ENCODE measurements at regions not wholly inside any gene's neighbourhood (a gene's known extent, or its start where the extent isn't known, plus 50 kb on each side); places are given as distances from the start of the nearest gene placed in this dataset.

- H3K27ac Mint-ChIP-seq = no peak overlapping the region
- no peak overlapping the region for H3K4me3 Mint-ChIP-seq (ENCODE audit: low read depth)
- H3K9me3 Mint-ChIP-seq (ENCODE audit: low read depth) = no peaks in the 10 kb centered on the region
- peaks cover 9% of the 10 kb centered on the region for H3K4me1 Mint-ChIP-seq (ENCODE audit: low read depth)
- no peaks in the 10 kb centered on the region for H3K36me3 Mint-ChIP-seq (ENCODE audit: insufficient read depth)
- TF ChIP-seq CTCF (IDR thresholded peaks at IDR 0.05; ENCODE audit: unreplicated experiment) = no peak
- no peak for DNase-seq (ENCODE audit: low spot score, unreplicated experiment)
- H3K27me3 Mint-ChIP-seq = peaks cover 28% of the 10 kb centered on the region
Measured at GRCh38 chr10:88218362-88218761, 354.9 kb downstream of the PTEN start.

GRCh38 chr10:88219753-88220152, 356.3 kb downstream of the PTEN start:
- Mint-ChIP-seq H3K27me3 (peaks cover 26% of the 10 kb centered on the region), H3K27ac (no peak overlapping the region), H3K36me3 (ENCODE audit: insufficient read depth) (no peaks in the 10 kb centered on the region)

DNA sequence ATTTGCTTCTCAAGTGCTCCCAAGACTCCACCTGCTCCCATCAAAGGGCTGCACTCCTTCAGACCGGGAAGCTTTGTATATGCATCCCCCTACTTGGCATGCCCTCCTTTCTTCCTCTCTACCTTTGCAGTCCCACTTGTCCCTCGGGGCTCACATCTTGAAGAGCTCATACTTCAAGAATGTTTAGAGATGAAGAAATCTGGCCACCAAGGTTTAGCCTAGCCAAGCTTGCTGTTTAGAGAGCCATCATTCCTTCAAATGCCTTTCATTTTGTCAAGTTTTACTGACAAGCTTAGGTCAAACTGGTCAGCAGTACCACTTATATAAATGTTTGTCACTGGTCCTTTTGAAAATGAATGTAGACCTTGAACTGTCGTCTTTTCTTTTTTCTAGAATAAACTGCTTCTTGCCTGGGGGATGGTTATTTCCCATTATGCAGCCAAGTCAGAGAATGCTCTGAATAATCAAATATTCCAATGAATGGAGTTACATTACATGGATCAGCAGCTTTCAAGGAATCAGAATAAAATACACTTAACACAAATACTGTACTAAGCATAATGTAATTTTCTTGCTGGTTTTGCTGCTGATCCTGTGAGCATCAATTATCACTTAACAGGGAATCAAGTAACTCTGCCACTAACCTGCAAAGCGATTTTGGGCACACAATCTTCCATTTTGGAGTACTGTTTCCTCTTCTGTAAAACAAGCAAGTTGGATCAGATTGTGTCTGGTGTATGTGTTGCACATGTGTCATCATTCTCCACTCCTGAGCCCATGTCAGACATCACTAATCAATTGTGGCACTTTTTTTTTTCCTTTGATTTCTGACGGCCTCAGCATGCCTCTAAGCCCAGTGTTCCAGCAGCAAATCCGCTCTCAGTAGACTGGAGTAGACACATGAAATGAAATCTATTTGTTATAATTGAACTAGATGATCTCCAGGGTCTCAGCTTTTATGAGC, 357.9 kb downstream of the PTEN start:
- no peak overlapping the region for H3K27ac Mint-ChIP-seq
- no peaks in the 10 kb centered on the region for H3K9me3 Mint-ChIP-seq (ENCODE audit: low read depth)
- H3K36me3 Mint-ChIP-seq (ENCODE audit: insufficient read depth) = no peaks in the 10 kb centered on the region
- peaks cover 16% of the 10 kb centered on the region for H3K4me1 Mint-ChIP-seq (ENCODE audit: low read depth)
- peaks cover 23% of the 10 kb centered on the region for H3K27me3 Mint-ChIP-seq
- DNase-seq (ENCODE audit: low spot score, unreplicated experiment) = no peak
- TF ChIP-seq CTCF (IDR thresholded peaks at IDR 0.05; ENCODE audit: unreplicated experiment) = no peak
- H3K4me3 Mint-ChIP-seq (ENCODE audit: low read depth) = no peak overlapping the region

More at GRCh38 chr10:88219753-88220152, 356.3 kb downstream of the PTEN start:
- no peak for TF ChIP-seq CTCF (IDR thresholded peaks at IDR 0.05; ENCODE audit: unreplicated experiment)
- Mint-ChIP-seq H3K4me3 (ENCODE audit: low read depth) (no peak overlapping the region), H3K9me3 (ENCODE audit: low read depth) (no peaks in the 10 kb centered on the region), H3K4me1 (ENCODE audit: low read depth) (peaks cover 11% of the 10 kb centered on the region)
- DNase-seq (ENCODE audit: low spot score, unreplicated experiment) = no peak

DNA sequence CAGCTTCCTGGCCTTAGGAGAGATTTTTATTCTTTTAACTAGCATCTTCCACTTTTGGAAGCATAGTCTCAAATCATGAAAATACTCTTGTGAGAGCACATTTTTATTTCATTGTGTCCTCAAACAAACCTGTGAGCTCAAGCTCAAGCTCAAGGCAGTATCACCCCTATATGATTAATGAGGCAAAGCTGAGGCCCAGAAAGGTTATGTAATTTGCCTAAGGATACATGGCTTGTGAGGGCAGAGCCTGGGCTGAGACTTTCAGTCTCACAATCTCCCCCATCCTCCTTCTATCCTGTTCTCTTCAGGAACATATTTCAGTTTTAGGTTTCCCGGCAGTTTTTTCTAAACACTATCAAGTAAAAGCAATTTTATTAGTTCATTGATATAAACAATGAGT, 359.5 kb downstream of the PTEN start:
- Mint-ChIP-seq H3K9me3 (ENCODE audit: low read depth) (no peaks in the 10 kb centered on the region), H3K36me3 (ENCODE audit: insufficient read depth) (no peaks in the 10 kb centered on the region), H3K4me1 (ENCODE audit: low read depth) (peaks cover 24% of the 10 kb centered on the region), H3K4me3 (ENCODE audit: low read depth) (no peak overlapping the region), H3K27ac (no peak overlapping the region), H3K27me3 (peaks cover 23% of the 10 kb centered on the region)
- TF ChIP-seq CTCF (IDR thresholded peaks at IDR 0.05; ENCODE audit: unreplicated experiment) = no peak
- DNase-seq (ENCODE audit: low spot score, unreplicated experiment) = no peak

All from progenitor cell of endocrine pancreas (in vitro differentiated cells).